DMS153 treated with DMSO at 0.1 percent for 48 hours (cell line): ENCODE measurements at regions not wholly inside any gene's neighbourhood (a gene's known extent, or its start where the extent isn't known, plus 50 kb on each side); places are given as distances from the start of the nearest gene placed in this dataset.

Experiments
- DNase-seq: peaks from one replicate; lab custom pipeline; 2025; ENCODE audit not compliant: unreplicated experiment; lab: John Stamatoyannopoulos, UW

GRCh38 chr7:28360739-28361138 is 51.6 kb upstream of the CREB5 start:
- DNase-seq = no peak

GRCh38 chr7:28361551-28361950 is 50.8 kb upstream of the CREB5 start:
- no peak for DNase-seq

- DNase-seq = no peak
These were observed 50.1 kb upstream of the CREB5 start for GRCh38 chr7:28362182-28362581.
